ENCODE measurements at regions not wholly inside any gene's neighbourhood (a gene's known extent, or its start where the extent isn't known, plus 50 kb on each side); places are given as distances from the start of the nearest gene placed in this dataset.

DNA sequence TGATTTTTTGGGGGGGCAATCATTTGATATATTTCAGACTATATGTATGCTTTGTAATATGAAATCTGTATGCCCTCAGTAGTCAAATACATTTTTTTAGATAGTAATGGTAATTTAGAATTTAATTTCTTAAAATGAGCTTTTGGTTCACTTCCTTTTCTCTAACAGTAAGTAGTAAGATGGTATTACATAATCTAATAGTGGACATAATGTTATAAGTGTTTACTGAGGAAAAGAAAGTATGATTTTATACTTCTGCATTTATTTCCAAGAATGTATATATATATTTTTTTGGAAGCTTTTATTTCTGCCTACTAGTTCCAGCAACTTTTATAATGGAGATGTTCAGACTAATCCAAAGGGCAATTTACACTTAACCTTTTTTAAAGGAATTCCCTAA is 1450.7 kb upstream of the TENM3 start (continued):
- TF ChIP-seq, protein P1, sequence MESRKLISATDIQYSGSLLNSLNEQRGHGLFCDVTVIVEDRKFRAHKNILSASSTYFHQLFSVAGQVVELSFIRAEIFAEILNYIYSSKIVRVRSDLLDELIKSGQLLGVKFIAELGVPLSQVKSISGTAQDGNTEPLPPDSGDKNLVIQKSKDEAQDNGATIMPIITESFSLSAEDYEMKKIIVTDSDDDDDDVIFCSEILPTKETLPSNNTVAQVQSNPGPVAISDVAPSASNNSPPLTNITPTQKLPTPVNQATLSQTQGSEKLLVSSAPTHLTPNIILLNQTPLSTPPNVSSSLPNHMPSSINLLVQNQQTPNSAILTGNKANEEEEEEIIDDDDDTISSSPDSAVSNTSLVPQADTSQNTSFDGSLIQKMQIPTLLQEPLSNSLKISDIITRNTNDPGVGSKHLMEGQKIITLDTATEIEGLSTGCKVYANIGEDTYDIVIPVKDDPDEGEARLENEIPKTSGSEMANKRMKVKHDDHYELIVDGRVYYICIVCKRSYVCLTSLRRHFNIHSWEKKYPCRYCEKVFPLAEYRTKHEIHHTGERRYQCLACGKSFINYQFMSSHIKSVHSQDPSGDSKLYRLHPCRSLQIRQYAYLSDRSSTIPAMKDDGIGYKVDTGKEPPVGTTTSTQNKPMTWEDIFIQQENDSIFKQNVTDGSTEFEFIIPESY (IDR thresholded peaks at IDR 0.05; ENCODE audit: extremely low read depth, insufficient replicate concordance, low read length), result no peak
- TF ChIP-seq EZH2 (IDR thresholded peaks at IDR 0.05) (no peak), YY1 (IDR thresholded peaks at IDR 0.05; ENCODE audit: extremely low read depth, insufficient replicate concordance, low read depth, low read length) (no peak), JUND (IDR thresholded peaks at IDR 0.05) (no peak)

DNA sequence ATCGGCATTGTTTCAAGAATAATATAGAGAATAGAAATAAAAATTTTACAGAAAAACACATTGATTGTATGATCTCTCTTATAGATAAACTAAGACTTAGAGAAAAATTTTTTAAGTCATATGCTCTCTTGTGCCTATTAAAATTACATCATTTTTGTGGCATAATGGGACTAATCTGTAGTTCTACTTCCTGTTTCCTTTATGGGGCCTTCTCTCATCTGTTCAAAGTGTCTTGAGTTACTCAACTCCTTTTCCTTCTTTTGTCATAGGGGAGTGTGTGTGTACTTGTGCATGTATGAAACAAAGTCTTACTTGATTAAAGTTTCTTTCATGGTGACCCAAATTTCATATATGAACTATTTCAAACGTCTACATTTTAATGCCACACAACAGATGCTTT is 1448.9 kb upstream of the TENM3 start:
- TF ChIP-seq POLR2AphosphoS5 (IDR thresholded peaks at IDR 0.05; ENCODE audit: low read depth, low read length) (no peak), ELF1 (IDR thresholded peaks at IDR 0.05; ENCODE audit: borderline replicate concordance, low read depth) (no peak), EZH2phosphoT487 (IDR thresholded peaks at IDR 0.05; ENCODE audit: borderline replicate concordance) (no peak), SRF (IDR thresholded peaks at IDR 0.05; ENCODE audit: low read depth) (no peak), ZNF274 (IDR thresholded peaks at IDR 0.05; ENCODE audit: low read depth, low read length) (no peak), POLR2A (IDR thresholded peaks at IDR 0.05; ENCODE audit: borderline replicate concordance, extremely low read depth, insufficient read depth, insufficient read length) (no peak), YY1 (IDR thresholded peaks at IDR 0.05; ENCODE audit: extremely low read depth, insufficient replicate concordance, low read depth, low read length) (no peak), FOSL1 (IDR thresholded peaks at IDR 0.05; ENCODE audit: low read depth) (no peak)
- TF ChIP-seq, protein P2, sequence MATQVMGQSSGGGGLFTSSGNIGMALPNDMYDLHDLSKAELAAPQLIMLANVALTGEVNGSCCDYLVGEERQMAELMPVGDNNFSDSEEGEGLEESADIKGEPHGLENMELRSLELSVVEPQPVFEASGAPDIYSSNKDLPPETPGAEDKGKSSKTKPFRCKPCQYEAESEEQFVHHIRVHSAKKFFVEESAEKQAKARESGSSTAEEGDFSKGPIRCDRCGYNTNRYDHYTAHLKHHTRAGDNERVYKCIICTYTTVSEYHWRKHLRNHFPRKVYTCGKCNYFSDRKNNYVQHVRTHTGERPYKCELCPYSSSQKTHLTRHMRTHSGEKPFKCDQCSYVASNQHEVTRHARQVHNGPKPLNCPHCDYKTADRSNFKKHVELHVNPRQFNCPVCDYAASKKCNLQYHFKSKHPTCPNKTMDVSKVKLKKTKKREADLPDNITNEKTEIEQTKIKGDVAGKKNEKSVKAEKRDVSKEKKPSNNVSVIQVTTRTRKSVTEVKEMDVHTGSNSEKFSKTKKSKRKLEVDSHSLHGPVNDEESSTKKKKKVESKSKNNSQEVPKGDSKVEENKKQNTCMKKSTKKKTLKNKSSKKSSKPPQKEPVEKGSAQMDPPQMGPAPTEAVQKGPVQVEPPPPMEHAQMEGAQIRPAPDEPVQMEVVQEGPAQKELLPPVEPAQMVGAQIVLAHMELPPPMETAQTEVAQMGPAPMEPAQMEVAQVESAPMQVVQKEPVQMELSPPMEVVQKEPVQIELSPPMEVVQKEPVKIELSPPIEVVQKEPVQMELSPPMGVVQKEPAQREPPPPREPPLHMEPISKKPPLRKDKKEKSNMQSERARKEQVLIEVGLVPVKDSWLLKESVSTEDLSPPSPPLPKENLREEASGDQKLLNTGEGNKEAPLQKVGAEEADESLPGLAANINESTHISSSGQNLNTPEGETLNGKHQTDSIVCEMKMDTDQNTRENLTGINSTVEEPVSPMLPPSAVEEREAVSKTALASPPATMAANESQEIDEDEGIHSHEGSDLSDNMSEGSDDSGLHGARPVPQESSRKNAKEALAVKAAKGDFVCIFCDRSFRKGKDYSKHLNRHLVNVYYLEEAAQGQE (IDR thresholded peaks at IDR 0.05; ENCODE audit: low read depth), result no peak
- TF ChIP-seq, protein P3, sequence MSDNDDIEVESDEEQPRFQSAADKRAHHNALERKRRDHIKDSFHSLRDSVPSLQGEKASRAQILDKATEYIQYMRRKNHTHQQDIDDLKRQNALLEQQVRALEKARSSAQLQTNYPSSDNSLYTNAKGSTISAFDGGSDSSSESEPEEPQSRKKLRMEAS (IDR thresholded peaks at IDR 0.05), result no peak
- no peak overlapping the region for H3K27ac ChIP-seq (ENCODE audit: low read depth, low read length)
- no peak overlapping the region for H3K4me2 ChIP-seq (ENCODE audit: low read length)
- intact Hi-C loops (cut with micrococcal nuclease), result no loop called here
- no peak for ATAC-seq
- H3K4me3 ChIP-seq (replicated peaks in 1 of 2; ENCODE audit: low read depth in 1 of 2, low read length in 2 of 2), result no peak overlapping the region
- no peak overlapping the region for H3K9ac ChIP-seq (ENCODE audit: low read length)
- ChIA-PET CTCF (no interaction called here), RAD21 (ENCODE audit: low non-redundant PET in 1 of 2, low total read pairs in 2 of 2, uncharacterized antibody in 2 of 2, unreplicated experiment in 2 of 2) (no interaction called here), POLR2A (no interaction called here)
- no peak overlapping the region for H2AFZ ChIP-seq (ENCODE audit: low read depth, low read length, poor library complexity, severe bottlenecking)
- H3K36me3 ChIP-seq (ENCODE audit: control insufficient read depth in 1 of 2, insufficient read depth in 2 of 2, low read length in 2 of 2), result no peaks in the 10 kb centered on the region
- H3K4me1 ChIP-seq (ENCODE audit: control insufficient read depth in 1 of 2, insufficient read depth in 2 of 2, low read length in 2 of 2), result no peaks in the 10 kb centered on the region
- no peaks in the 10 kb centered on the region for H4K20me1 ChIP-seq (ENCODE audit: insufficient read depth)
- no peaks in the 10 kb centered on the region for H3K27me3 ChIP-seq (ENCODE audit: insufficient read depth, low read length)
- no peaks in the 10 kb centered on the region for H3K9me3 ChIP-seq (ENCODE audit: control insufficient read depth in 1 of 2, insufficient read depth in 1 of 2, low read depth in 1 of 2, low read length in 2 of 2)
- BruUV-seq (replicated peaks), result no TSS peak
- H3K79me2 ChIP-seq (ENCODE audit: insufficient read depth, low read length), result no peaks in the 10 kb centered on the region
- H3K9me2 ChIP-seq (ENCODE audit: insufficient read depth), result no peaks in the 10 kb centered on the region
- no peak for DNase-seq (ENCODE audit: low read depth, low spot score)

All from HCT116 (cell line).